CD4-positive, CD25-positive, alpha-beta regulatory T cell (primary cell): ENCODE measurements at regions not wholly inside any gene's neighbourhood (a gene's known extent, or its start where the extent isn't known, plus 50 kb on each side); places are given as distances from the start of the nearest gene placed in this dataset.
A peak's percentile ranks its signal among the peaks of the same experiment; 100 is the strongest.
"Not testable (repeated sequence)": the region's sequence is repeated elsewhere in the genome, so short reads cannot be mapped to it uniquely, and the experiment has no call there.

Experiments used
- ATAC-seq, 2 donors: fragments of 150-1000 bp; cut with Tn5 transposase; one replicate each; pipeline ENCODE4 v1.10.0; 2021; ENCODE audit warnings: low read depth in 2 of 2, moderate number of reproducible peaks in 2 of 2, moderate library complexity in 1 of 2
- DNase-seq, 3 donors: peaks; one replicate each; pipeline versions ENCODE4 v3.0.0 to v3.0.0-alpha.2; 2012 to 2022; ENCODE audit warnings: mixed read lengths in 1 of 3
- H3K27ac ChIP-seq: one replicate; pipeline ENCODE4 v1.7.0; 2013; ENCODE audit warnings: mild to moderate bottlenecking, low read length; ENCODE audit not compliant: insufficient read depth, poor library complexity, severe bottlenecking
- H3K27me3 ChIP-seq: one replicate; pipeline ENCODE4 v1.7.0; 2013; ENCODE audit warnings: low read length; ENCODE audit not compliant: control insufficient read depth, insufficient read depth
- H3K36me3 ChIP-seq: one replicate; pipeline ENCODE4 v1.7.0; 2013; ENCODE audit warnings: mild to moderate bottlenecking, low read length, moderate library complexity; ENCODE audit not compliant: control insufficient read depth, insufficient read depth
- H3K4me1 ChIP-seq: 2 replicates; pipeline ENCODE4 v1.7.0; 2013; ENCODE audit warnings: mild to moderate bottlenecking, low read length; ENCODE audit not compliant: insufficient read depth, control insufficient read depth, poor library complexity, severe bottlenecking
- H3K4me3 ChIP-seq: one replicate; pipeline ENCODE4 v1.7.0; 2013; ENCODE audit warnings: low read depth, mild to moderate bottlenecking, low read length, moderate library complexity
- H3K9me3 ChIP-seq, 2 experiments: 1 replicate in 1 of 2; 2 replicates in 1 of 2; pipeline ENCODE4 v1.7.0; 2013; ENCODE audit warnings: low read length in 2 of 2, mild to moderate bottlenecking in 1 of 2, moderate library complexity in 1 of 2; ENCODE audit not compliant: control insufficient read depth in 2 of 2
- H3K27ac Mint-ChIP-seq, 3 donors: one replicate each; pipeline ENCODE4 v1.8.0; 2020 to 2022; ENCODE audit warnings: mild to moderate bottlenecking in 3 of 3, mixed read lengths in 3 of 3, moderate library complexity in 2 of 3
- H3K27me3 Mint-ChIP-seq: one replicate; pipeline ENCODE4 v1.8.0; 2022; ENCODE audit warnings: mild to moderate bottlenecking, mixed read lengths
- H3K36me3 Mint-ChIP-seq: one replicate; pipeline ENCODE4 v1.8.0; 2020; ENCODE audit warnings: mixed read lengths
- H3K4me1 Mint-ChIP-seq, 4 donors: one replicate each; pipeline ENCODE4 v1.8.0; 2020 to 2022; ENCODE audit warnings: mixed read lengths in 4 of 4, mild to moderate bottlenecking in 1 of 4
- H3K4me3 Mint-ChIP-seq, 4 donors: one replicate each; pipeline ENCODE4 v1.8.0; 2020 to 2022; ENCODE audit warnings: mild to moderate bottlenecking in 4 of 4, mixed read lengths in 4 of 4, moderate library complexity in 3 of 4
- H3K9me3 Mint-ChIP-seq, 7 donors: one replicate each; pipeline ENCODE4 v1.8.0; 2020 to 2022; ENCODE audit warnings: mixed read lengths in 7 of 7, mild to moderate bottlenecking in 3 of 7, moderate library complexity in 2 of 7

DNA sequence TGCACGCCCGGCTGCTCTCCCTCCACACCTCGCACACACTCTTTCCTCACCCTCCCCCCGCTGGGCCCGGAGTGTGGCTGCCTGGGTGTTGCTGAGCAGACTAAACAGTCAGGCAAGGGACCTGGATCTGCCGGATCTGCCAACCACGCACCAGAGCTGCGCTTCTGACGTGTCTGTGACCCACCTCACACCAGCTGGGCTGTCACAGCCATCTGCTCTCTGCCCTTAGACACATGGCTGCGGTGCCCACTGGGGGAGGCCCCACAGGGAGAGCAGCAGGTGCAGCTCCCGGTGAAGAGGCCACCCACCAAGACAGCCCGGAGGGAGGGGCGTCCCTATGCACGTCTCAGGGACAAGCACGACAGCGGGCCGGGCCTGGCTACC is 5403.1 kb upstream of the TPTE start:
- not testable (repeated sequence) for H3K36me3 ChIP-seq, H3K4me1 Mint-ChIP-seq, H3K27me3 ChIP-seq, H3K27ac Mint-ChIP-seq, H3K36me3 Mint-ChIP-seq, H3K4me1 ChIP-seq, H3K27me3 Mint-ChIP-seq, H3K9me3 Mint-ChIP-seq, H3K4me3 ChIP-seq, H3K4me3 Mint-ChIP-seq, H3K9me3 ChIP-seq
- peak overlapping the region; percentile 57 for H3K27ac ChIP-seq
- DNase-seq (peak in 2 of 3 donors; percentile 37 to 61), ATAC-seq (peak; percentile 57 to 62)

DNA sequence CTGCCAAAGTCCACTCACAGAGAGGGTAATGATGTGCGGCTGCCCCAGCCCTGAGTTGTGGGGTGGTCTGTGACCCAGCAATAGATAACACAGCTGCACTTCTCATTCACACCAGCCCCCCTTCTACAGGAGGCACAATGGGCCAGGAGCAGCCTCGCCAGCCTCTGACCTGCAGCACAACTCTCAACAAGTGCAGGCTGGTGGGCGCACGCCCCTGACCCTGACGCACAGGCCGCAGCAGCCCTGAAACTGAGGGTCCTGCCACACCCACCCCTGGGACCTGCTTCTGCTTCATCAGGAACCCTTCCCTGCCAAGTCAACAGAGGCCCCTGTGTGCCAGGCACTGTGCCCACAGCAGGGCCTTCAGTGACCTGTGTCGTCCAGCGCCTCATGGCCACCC is 5402.2 kb upstream of the TPTE start:
- H3K27ac Mint-ChIP-seq, DNase-seq, H3K9me3 Mint-ChIP-seq, H3K27me3 Mint-ChIP-seq, H3K4me1 ChIP-seq, H3K36me3 Mint-ChIP-seq, H3K4me3 Mint-ChIP-seq, H3K4me1 Mint-ChIP-seq, H3K27me3 ChIP-seq, H3K4me3 ChIP-seq, H3K9me3 ChIP-seq, H3K36me3 ChIP-seq, H3K27ac ChIP-seq, ATAC-seq: not testable (repeated sequence)

DNA sequence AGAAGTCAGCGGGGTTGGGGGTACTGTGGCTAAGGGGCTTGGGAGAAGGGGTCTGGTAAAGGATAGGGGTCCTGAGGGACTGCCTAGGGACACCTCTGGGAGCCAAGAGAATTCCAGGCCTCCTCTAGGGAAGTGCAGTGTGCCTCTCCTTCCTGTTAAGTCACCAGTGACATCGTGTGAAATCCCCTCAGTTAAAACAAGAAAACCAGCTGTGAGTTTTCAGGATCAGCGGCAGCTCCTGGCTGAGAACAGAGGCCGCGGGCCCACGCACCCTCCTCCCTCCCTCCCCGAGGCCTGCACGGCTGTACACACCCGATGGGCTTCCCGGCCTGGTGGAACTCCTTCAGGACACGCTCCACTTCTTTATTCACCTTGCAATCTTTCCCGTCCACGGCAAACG is 5400.0 kb upstream of the TPTE start:
- not testable (repeated sequence) for ATAC-seq, H3K4me3 ChIP-seq, H3K4me1 Mint-ChIP-seq, H3K27me3 ChIP-seq, H3K36me3 Mint-ChIP-seq, H3K4me3 Mint-ChIP-seq, H3K27me3 Mint-ChIP-seq, H3K27ac Mint-ChIP-seq, H3K4me1 ChIP-seq, H3K9me3 ChIP-seq, H3K9me3 Mint-ChIP-seq, DNase-seq, H3K36me3 ChIP-seq
- peak overlapping the region; percentile 55 for H3K27ac ChIP-seq

DNA sequence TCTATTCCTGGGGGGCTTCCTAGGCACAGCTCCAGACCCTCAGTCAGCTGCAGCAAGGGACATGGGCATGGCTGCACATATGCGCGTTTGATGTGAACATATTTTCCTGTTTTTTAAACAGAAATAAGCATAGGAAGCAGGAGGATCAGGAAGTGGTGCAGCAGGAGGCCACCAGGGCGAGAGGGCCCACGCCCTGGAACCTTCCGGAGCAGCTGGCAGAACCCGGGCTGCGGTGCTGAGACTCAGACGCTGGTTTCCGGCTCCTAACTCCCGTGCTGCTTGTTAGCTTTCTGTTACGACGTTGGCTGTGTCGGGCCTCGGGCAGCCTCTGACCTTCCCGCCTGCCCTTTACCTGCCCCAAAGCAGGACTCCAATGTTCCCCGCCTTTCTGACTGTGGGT is 5399.5 kb upstream of the TPTE start:
- H3K36me3 Mint-ChIP-seq, H3K4me3 Mint-ChIP-seq, H3K4me1 Mint-ChIP-seq, H3K27me3 Mint-ChIP-seq, H3K4me3 ChIP-seq, H3K27me3 ChIP-seq, H3K9me3 ChIP-seq, DNase-seq, H3K9me3 Mint-ChIP-seq, H3K4me1 ChIP-seq, H3K36me3 ChIP-seq: not testable (repeated sequence)
- ATAC-seq = peak in 1 of 2 donors; percentile 23
- peak overlapping the region in 1 of 3 donors; percentile 69 for H3K27ac Mint-ChIP-seq
- peak overlapping the region; percentile 60 for H3K27ac ChIP-seq

DNA sequence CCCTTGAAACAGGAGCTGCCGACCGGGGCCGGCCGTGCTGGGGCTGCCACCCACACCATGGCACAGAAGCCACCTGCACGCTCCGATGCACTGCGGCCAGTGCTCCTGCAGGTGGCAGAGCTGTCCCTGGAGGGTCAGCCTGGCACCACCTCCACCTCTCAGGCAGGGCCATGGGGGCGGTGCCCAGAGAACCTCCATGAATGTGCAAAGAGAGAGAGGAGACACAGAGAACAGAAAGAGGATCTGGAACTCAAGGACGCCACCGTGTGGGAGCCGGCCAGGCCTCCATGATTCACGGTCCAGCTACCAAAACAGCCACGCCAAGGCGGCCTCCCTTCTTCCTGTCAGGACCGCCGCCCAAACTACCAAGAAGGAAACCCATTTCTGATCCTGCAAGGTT is 5397.7 kb upstream of the TPTE start:
- H3K4me1 ChIP-seq, H3K27me3 ChIP-seq, H3K9me3 Mint-ChIP-seq, H3K4me3 Mint-ChIP-seq, H3K27ac Mint-ChIP-seq, H3K27ac ChIP-seq, H3K4me3 ChIP-seq, H3K27me3 Mint-ChIP-seq, H3K36me3 ChIP-seq, H3K9me3 ChIP-seq, H3K36me3 Mint-ChIP-seq, H3K4me1 Mint-ChIP-seq: not testable (repeated sequence)
- ATAC-seq (peak; percentile 55 to 59), DNase-seq (peak in 2 of 3 donors; percentile 54 to 71)

DNA sequence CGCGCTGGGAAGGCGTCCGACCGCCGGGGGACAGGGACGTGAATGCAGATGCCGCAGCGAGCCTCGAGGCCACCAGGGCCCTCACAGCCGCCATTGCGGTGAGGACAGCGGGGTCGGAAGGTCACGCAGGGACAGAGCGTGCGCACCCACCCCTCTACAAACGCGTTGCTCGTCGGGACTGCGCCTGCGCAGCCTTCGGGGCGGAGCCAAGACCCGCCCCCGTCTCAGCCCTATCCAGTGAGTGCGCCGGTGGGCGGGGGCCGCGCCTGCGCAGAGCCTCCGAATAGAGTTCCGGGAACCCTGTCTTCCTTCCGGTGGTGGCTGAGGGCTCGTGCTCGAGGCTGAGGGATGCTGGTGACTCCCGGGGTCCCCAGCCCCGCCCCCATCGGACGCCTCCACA is 5393.1 kb upstream of the TPTE start:
- not testable (repeated sequence) for H3K4me3 ChIP-seq, H3K36me3 ChIP-seq, H3K27me3 ChIP-seq, H3K9me3 Mint-ChIP-seq, H3K36me3 Mint-ChIP-seq, H3K27ac Mint-ChIP-seq, H3K9me3 ChIP-seq, H3K27me3 Mint-ChIP-seq, H3K4me1 ChIP-seq, H3K4me1 Mint-ChIP-seq
- peak overlapping the region; percentile 51 to 73 (median 60) for H3K4me3 Mint-ChIP-seq
- ATAC-seq (peak; percentile 92 to 93), DNase-seq (peak; percentile 93 to 98 (median 97))
- peak overlapping the region; percentile 23 for H3K27ac ChIP-seq

DNA sequence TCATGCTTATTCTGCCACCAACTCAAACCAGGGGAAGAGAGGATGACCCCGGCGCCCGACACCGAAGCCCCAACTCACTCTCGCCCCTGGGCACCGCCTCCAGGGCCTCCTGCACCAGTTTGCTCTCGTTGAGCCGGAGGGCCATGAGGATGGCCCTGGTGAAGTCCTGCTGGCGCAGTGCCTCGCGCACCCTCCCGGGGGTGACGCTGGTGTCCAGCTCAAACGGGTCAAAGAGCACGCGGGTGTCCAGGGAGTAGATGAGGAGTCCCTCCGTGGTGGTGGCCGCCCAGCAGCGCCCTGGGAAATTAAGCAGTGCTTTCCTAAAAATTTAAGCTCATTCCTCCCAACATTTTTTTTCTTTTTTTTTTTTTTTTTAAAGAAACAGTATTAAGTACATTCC is 5387.6 kb upstream of the TPTE start:
- not testable (repeated sequence) for H3K4me3 Mint-ChIP-seq, DNase-seq

DNA sequence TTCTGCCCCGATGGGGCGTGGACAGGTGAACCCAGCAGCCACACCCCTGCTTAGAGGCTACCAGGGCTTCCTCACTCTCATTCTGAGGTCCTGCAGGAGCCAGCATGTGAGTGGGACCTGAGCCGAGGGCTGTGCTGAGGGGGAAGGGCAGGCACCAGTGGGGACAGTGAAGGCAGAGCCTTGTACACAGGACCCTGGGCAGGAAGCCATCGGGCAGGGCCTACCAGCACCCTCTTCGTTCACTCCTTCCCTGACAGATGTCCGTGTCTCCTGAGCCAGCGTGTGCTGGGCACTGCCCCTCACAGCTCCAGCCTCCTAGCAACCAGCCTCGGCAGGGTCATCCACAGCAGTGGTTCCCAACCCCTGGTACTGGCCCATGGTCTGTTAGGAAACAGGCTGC is 5385.0 kb upstream of the TPTE start:
- not testable (repeated sequence) for H3K4me1 ChIP-seq, DNase-seq, H3K27ac Mint-ChIP-seq, ATAC-seq, H3K9me3 ChIP-seq, H3K36me3 ChIP-seq, H3K36me3 Mint-ChIP-seq, H3K4me1 Mint-ChIP-seq, H3K27me3 Mint-ChIP-seq, H3K9me3 Mint-ChIP-seq, H3K4me3 ChIP-seq, H3K27me3 ChIP-seq, H3K27ac ChIP-seq, H3K4me3 Mint-ChIP-seq

More for the DNA sequence above, 5387.6 kb upstream of the TPTE start:
- H3K27me3 ChIP-seq, H3K9me3 ChIP-seq, H3K27me3 Mint-ChIP-seq, H3K36me3 ChIP-seq, H3K4me1 ChIP-seq, H3K36me3 Mint-ChIP-seq, ATAC-seq, H3K27ac Mint-ChIP-seq, H3K4me3 ChIP-seq, H3K27ac ChIP-seq, H3K4me1 Mint-ChIP-seq, H3K9me3 Mint-ChIP-seq: not testable (repeated sequence)
